Cardiac muscle cell (in vitro differentiated cells and primary cell): ENCODE measurements at regions not wholly inside any gene's neighbourhood (a gene's known extent, or its start where the extent isn't known, plus 50 kb on each side); places are given as distances from the start of the nearest gene placed in this dataset.
"Not testable (repeated sequence)": the region's sequence is repeated elsewhere in the genome, so short reads cannot be mapped to it uniquely, and the experiment has no call there.

Experiments used
- DNase-seq, 2 donors: peaks; one replicate each; pipeline versions ENCODE4 v3.0.0 to v3.0.0-alpha.2; 2010 to 2017; ENCODE audit warnings: low read depth in 1 of 2, low spot score in 1 of 2
- H3K27ac ChIP-seq: fragments of 200-600 bp; sonication (generic); 2 replicates; pipeline ENCODE4 v1.5.1; 2016
- H3K27me3 ChIP-seq: fragments of 200-600 bp; sonication (generic); 2 replicates; pipeline ENCODE4 v1.6.0; 2016; ENCODE audit warnings: control low read depth
- H3K36me3 ChIP-seq: fragments of 200-600 bp; sonication (generic); 2 replicates; pipeline ENCODE4 v1.5.1; 2016; ENCODE audit warnings: control low read depth
- H3K4me1 ChIP-seq: fragments of 200-600 bp; sonication (generic); 2 replicates; pipeline ENCODE4 v1.8.1; 2017; ENCODE audit warnings: low read depth, mild to moderate bottlenecking, mixed run types
- H3K4me3 ChIP-seq: fragments of 200-600 bp; sonication (generic); 2 replicates; pipeline ENCODE4 v1.5.1; 2016; ENCODE audit warnings: mild to moderate bottlenecking
- H3K9me3 ChIP-seq: fragments of 200-600 bp; sonication (generic); 2 replicates; pipeline ENCODE4 v1.5.1; 2017; ENCODE audit warnings: low read depth, mild to moderate bottlenecking, control low read depth

GRCh38 chr1:143833376-143833775, 138.4 kb downstream of the FAM72C start:
- peaks cover 13% of the 10 kb centered on the region for H3K27me3 ChIP-seq
- not testable (repeated sequence) for DNase-seq, H3K4me3 ChIP-seq, H3K9me3 ChIP-seq, H3K36me3 ChIP-seq, H3K27ac ChIP-seq, H3K4me1 ChIP-seq

GRCh38 chr1:143832379-143832716, 139.4 kb downstream of the FAM72C start:
- not testable (repeated sequence) for H3K27ac ChIP-seq, DNase-seq, H3K4me3 ChIP-seq, H3K4me1 ChIP-seq, H3K9me3 ChIP-seq, H3K27me3 ChIP-seq, H3K36me3 ChIP-seq

DNA sequence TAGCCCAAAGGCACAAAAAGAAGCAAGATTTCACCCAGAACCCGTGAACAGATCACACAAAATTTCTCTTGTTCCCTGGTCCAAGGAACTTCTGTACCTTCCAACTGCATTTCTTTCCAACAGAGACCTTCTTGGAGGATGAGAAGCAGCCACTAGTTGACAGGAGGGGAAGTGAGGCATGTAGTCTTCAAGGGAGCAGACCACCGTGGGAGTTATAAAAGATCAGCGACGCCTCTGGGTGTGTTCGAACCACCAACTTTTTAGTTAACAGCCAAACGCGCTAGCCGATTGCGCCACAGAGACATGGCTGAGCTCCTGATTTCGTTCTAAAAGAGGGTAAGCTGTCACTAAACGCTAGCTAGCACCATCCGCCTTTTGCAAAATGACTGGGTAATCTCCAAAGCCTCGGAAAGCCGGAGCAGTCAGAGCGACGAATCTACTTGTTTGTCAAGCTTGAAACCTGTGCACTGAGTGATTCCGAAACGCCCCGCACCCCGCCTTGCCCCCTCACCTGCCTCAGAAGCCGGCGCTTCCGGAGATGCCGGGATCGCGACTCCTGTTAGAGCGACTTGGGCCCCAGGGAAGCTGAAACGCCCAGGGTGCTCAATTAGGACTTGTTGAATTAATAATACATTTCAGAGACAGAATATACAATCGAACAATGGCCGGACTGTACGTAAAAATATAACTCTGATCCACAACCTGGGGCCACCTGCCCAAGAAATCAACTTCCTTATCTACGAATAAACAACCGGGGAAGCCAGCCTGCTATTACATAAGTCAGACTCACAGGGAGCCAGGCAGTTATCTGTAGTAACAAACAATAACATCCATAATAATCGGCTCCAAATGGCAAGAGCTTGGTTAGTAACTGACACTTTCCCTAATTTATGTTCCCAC, 140.1 kb downstream of the FAM72C start:
- H3K9me3 ChIP-seq, H3K4me1 ChIP-seq, H3K4me3 ChIP-seq, DNase-seq, H3K27me3 ChIP-seq, H3K27ac ChIP-seq, H3K36me3 ChIP-seq: not testable (repeated sequence)

GRCh38 chr1:143826162-143826561, 145.6 kb downstream of the FAM72C start:
- H3K4me3 ChIP-seq, H3K36me3 ChIP-seq, H3K27ac ChIP-seq, DNase-seq, H3K4me1 ChIP-seq, H3K27me3 ChIP-seq, H3K9me3 ChIP-seq: not testable (repeated sequence)

DNA sequence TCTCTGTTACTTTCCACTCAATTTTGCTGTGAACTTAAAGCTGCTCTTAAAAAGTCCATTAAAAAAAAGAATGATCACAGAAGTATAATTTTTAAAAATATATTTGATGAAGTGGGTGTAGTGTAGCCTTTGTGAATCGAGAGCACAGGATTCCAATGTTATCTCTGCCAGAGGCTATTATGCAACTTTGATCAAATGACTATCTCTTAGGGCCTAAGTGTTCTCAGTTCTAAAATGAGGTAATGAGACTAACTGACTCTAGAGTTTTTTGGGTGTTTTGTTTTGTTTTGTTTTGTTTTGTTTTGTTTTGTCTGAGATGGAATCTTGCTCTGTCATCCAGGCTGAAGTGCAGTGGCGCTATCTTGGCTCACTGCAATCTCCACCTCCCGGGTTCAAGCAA, 147.5 kb downstream of the FAM72C start:
- DNase-seq, H3K4me1 ChIP-seq, H3K36me3 ChIP-seq: not testable (repeated sequence)

DNA sequence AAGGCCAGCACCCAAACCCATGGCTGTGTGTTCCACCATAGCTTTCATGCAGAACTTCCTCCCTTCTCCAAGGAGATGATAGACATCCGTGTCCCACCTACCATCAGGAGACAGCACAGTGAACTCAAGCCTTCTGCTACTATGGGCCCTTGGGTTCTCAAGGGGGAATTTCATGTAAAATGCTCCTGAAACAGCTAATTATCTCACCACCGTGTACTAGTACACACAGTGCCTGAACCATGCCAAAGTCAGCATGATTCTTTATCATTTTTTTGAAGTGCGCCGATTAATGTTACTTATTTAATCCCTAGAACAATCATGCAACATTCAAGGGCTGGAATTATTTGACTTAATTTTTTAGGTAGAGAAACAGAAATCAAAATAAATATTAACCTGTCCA, 151.7 kb downstream of the FAM72C start:
- H3K27me3 ChIP-seq, DNase-seq, H3K27ac ChIP-seq, H3K4me3 ChIP-seq, H3K9me3 ChIP-seq, H3K36me3 ChIP-seq, H3K4me1 ChIP-seq: not testable (repeated sequence)

More for the DNA sequence above, 147.5 kb downstream of the FAM72C start:
- not testable (repeated sequence) for H3K27ac ChIP-seq, H3K27me3 ChIP-seq, H3K4me3 ChIP-seq, H3K9me3 ChIP-seq

GRCh38 chr1:143816369-143816768, 155.4 kb downstream of the FAM72C start:
- not testable (repeated sequence) for H3K4me1 ChIP-seq, H3K9me3 ChIP-seq, H3K27me3 ChIP-seq, DNase-seq, H3K4me3 ChIP-seq, H3K27ac ChIP-seq, H3K36me3 ChIP-seq

DNA sequence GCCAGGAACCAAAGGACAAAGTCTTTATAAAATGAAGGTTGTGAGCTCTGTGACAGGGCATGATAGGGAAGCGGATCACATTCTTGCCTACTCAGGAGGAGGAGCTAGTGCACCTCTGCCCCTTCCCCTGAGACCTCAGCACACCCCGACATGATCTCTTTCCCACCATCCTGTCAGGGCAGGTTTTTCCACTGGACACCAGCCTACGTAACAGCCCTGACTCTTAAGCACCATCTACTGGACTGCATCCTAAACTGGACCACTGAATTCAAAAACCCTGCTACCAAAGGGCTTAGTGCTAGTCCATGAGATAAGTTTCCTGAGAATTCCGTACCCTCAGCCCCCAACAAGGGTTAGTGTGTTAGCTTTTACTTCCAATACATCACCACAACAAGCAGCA, 166.4 kb downstream of the FAM72C start:
- H3K27me3 ChIP-seq, H3K36me3 ChIP-seq, DNase-seq, H3K27ac ChIP-seq, H3K4me3 ChIP-seq, H3K9me3 ChIP-seq, H3K4me1 ChIP-seq: not testable (repeated sequence)

- DNase-seq: not testable (repeated sequence)
Observed at GRCh38 chr1:143804707-143805356, 167.0 kb downstream of the FAM72C start.

DNA sequence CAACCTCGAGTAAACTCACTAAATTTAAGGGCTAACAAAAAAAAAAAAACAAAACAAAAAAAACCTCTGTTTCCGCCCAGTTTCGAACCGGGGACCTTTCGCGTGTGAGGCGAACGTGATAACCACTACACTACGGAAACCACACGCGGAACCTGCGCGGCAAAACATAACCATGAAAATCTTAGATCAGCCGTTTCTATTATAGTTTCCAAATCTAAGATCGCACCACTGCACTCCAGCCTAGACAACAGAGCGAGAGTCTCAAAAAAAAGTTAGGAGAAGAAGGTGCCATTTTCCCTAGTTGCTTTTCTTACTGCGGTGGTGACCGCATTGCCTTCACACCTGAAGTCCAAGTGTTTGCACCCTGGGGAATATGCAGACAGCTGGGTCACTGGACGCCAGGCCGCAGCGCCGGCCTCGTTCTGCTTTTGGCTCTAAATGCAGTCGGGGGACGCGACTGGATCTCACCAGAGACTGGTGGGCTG, 167.8 kb downstream of the FAM72C start:
- not testable (repeated sequence) for H3K9me3 ChIP-seq, H3K36me3 ChIP-seq, H3K4me1 ChIP-seq, H3K27ac ChIP-seq, H3K27me3 ChIP-seq
- DNase-seq: peak; percentile 0 to 64
- peak overlapping the region; percentile 15 for H3K4me3 ChIP-seq

More at GRCh38 chr1:143804707-143805356, 167.0 kb downstream of the FAM72C start:
- not testable (repeated sequence) for H3K27ac ChIP-seq, H3K27me3 ChIP-seq, H3K36me3 ChIP-seq, H3K4me3 ChIP-seq, H3K9me3 ChIP-seq, H3K4me1 ChIP-seq

DNA sequence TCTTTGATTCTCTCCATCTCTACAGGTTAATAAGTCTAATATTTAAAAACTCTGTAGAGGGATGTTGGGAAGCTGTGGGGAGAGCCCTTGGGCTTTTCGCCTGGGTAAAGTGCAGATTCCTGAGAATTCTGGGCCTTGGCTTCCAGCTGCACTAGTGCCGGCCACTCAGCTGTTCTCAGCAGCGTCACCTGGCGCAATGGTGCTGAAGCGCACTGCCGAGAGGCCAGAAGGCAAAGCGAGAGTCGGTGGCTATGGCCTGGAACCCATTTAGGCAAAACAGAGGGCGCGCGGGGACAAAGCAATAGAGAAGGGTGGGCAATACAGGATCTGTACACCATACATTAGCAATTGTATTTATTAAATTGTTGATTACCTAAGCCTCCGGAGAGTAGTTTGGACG, 168.7 kb downstream of the FAM72C start:
- not testable (repeated sequence) for H3K4me3 ChIP-seq, H3K27ac ChIP-seq, H3K36me3 ChIP-seq, H3K27me3 ChIP-seq, H3K9me3 ChIP-seq, DNase-seq, H3K4me1 ChIP-seq

GRCh38 chr1:143799568-143800187, 172.1 kb downstream of the FAM72C start:
- H3K27me3 ChIP-seq, H3K4me1 ChIP-seq, H3K4me3 ChIP-seq, H3K27ac ChIP-seq, DNase-seq, H3K9me3 ChIP-seq, H3K36me3 ChIP-seq: not testable (repeated sequence)

DNA sequence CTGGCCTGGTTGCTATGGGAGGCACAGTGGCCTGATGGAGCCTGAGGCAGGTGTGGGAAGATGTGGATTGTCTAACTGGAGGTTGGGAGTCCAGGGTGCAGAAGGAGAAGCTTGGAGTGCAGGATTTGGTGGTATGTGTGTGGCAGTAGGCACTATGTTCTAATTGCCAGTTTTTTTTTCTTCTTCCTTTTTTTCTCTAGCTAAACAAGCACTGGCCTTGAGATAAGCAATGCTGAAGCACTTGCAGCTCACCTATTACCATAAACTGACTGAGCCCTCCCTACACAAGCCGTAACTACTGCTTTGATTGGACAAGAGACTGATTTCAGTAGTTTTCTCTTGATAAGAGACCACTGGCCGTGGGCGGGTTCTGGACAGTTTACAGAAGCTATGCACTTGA, 175.4 kb downstream of the FAM72C start:
- not testable (repeated sequence) for H3K9me3 ChIP-seq, H3K4me3 ChIP-seq, H3K27me3 ChIP-seq

More for the DNA sequence above, 175.4 kb downstream of the FAM72C start:
- not testable (repeated sequence) for DNase-seq, H3K27ac ChIP-seq, H3K4me1 ChIP-seq, H3K36me3 ChIP-seq
